HUES64 (cell line): ENCODE measurements at regions not wholly inside any gene's neighbourhood (a gene's known extent, or its start where the extent isn't known, plus 50 kb on each side); places are given as distances from the start of the nearest gene placed in this dataset.
"Not testable (repeated sequence)": the region's sequence is repeated elsewhere in the genome, so short reads cannot be mapped to it uniquely, and the experiment has no call there.

ENCODE experiments used
- H3K27ac ChIP-seq: 2 replicates; pipeline ENCODE4 v1.7.0; 2013; ENCODE audit warnings: low read depth, low read length, inconsistent platforms
- H3K27me3 ChIP-seq: 2 replicates; pipeline ENCODE4 v1.6.1; 2013; ENCODE audit warnings: mild to moderate bottlenecking, low read length; ENCODE audit not compliant: insufficient read depth
- H3K36me3 ChIP-seq: 2 replicates; pipeline ENCODE4 v1.6.1; 2013; ENCODE audit warnings: mild to moderate bottlenecking, low read length; ENCODE audit not compliant: insufficient read depth
- H3K4me1 ChIP-seq: 2 replicates; pipeline ENCODE4 v1.6.1; 2013; ENCODE audit warnings: mild to moderate bottlenecking, low read length, moderate library complexity; ENCODE audit not compliant: insufficient read depth
- H3K4me3 ChIP-seq: 2 replicates; pipeline ENCODE4 v1.5.1; 2013; ENCODE audit warnings: mild to moderate bottlenecking, low read length, moderate library complexity
- H3K9ac ChIP-seq: 2 replicates; pipeline ENCODE4 v1.6.1; 2013; ENCODE audit warnings: mild to moderate bottlenecking, low read depth, low read length
- H3K9me3 ChIP-seq: 2 replicates; pipeline ENCODE4 v1.6.1; 2013; ENCODE audit warnings: low read depth, low read length; ENCODE audit not compliant: insufficient read depth
- WGBS: fragments of 150-250, 120-280 bp; methylation state at CpG from one replicate; pipeline ENCODE4 v1.1.7; 2013; ENCODE audit warnings: missing lambda C conversion rate; 5-methylcytosine and 5-hydroxymethylcytosine counted together

DNA sequence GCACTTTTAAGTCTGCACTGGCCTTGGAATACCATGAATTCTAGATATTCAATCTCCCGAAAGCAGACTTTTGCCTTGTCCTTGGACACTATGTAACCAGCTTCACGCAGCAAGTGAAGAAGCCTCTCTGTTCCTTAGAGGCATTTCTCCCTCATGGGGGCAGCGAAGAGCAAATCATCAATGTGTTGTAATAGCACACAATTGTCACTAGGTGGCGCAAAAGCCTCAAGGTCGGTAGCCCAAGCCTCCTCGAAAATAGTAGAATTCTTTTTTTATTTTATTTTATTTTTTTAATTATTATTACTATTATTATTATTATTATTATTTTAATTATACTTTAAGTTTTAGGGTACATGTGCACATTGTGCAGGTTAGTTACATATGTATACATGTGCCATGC lies 100.8 kb downstream of the ALG10 start:
- not testable (repeated sequence) for H3K27me3 ChIP-seq, H3K9ac ChIP-seq, H3K4me3 ChIP-seq, H3K36me3 ChIP-seq, H3K27ac ChIP-seq, H3K4me1 ChIP-seq
- 26% methylated on average over 4 of the region's 6 CpGs for WGBS
- H3K9me3 ChIP-seq, result peaks cover 81% of the 10 kb centered on the region

DNA sequence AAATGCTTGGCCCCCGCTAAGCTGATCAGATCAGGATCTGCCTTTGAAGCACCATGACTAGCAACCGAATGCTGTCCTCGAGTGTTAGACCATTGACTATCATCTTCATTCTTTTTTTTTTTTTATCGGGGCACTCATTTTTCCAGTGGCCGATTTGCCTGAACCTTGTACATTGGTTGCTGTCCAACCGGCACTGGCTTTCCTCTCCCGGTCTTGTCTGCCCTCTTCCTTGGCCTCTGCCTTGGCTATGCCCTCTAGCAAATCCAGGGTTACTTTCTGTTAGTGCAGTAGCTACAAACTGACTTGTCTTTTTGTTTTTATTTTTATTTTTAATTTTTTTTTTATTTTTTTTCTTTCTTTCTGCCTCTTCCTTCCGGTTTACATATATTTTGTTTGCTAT lies 102.3 kb downstream of the ALG10 start:
- WGBS, result 88% methylated on average over 7 of the region's 8 CpGs
- H3K4me1 ChIP-seq, result no peaks in the 10 kb centered on the region
- no peak overlapping the region for H3K4me3 ChIP-seq
- H3K36me3 ChIP-seq, result no peaks in the 10 kb centered on the region
- no peak overlapping the region for H3K9ac ChIP-seq
- H3K27me3 ChIP-seq, result no peaks in the 10 kb centered on the region
- no peak overlapping the region for H3K27ac ChIP-seq
- peaks cover 84% of the 10 kb centered on the region for H3K9me3 ChIP-seq

DNA sequence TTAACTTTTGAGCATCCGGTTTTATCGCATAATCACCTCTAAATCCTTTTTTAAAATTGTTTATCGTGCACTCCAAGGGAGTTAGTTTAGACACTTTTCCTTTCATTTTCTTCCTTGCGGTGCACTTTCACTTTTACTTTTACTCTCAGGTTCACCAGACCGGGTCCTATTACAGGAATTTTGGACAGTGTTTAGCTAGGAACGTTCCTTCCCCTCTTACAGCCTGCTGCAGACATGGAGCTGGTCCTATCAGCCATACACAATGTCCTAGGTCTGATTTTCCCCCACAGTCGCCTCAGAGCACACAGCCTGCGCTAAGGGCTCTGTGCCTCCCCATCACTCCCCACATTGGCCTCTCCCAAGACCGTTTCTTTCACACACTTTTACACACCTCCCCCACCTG lies 103.9 kb downstream of the ALG10 start:
- Histone ChIP-seq H3K9me3 (peaks cover 79% of the 10 kb centered on the region), H3K27me3 (no peaks in the 10 kb centered on the region), H3K4me1 (no peaks in the 10 kb centered on the region), H3K9ac (no peak overlapping the region), H3K27ac (no peak overlapping the region), H3K4me3 (no peak overlapping the region), H3K36me3 (no peaks in the 10 kb centered on the region)
- 79% methylated on average over 9 of the region's 9 CpGs for WGBS

DNA sequence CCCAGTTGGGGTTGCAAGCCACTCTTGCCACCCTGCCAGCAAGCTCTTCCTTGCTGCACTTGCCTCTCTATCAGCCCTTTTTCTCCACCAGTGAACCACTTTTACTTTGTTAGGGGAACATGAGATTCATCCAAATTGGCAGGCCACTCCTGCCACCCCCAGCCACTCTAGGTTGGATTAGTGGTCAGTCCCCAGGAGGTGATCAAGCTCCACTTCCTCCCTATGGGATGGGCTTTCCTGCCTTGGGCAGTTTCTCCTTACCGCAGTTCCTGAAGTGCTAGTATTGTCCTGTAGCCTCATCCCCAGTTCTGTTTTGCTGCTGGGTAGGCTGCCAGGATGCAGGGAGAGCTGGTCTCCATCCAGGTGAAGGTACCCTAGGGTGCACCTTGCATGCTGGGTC lies 104.5 kb downstream of the ALG10 start:
- Histone ChIP-seq H3K9ac (no peak overlapping the region), H3K4me1 (no peaks in the 10 kb centered on the region), H3K36me3 (no peaks in the 10 kb centered on the region), H3K27ac (no peak overlapping the region), H3K9me3 (peaks cover 79% of the 10 kb centered on the region), H3K4me3 (no peak overlapping the region), H3K27me3 (no peaks in the 10 kb centered on the region)
- 100% methylated on average over 1 of the region's 1 CpG for WGBS

DNA sequence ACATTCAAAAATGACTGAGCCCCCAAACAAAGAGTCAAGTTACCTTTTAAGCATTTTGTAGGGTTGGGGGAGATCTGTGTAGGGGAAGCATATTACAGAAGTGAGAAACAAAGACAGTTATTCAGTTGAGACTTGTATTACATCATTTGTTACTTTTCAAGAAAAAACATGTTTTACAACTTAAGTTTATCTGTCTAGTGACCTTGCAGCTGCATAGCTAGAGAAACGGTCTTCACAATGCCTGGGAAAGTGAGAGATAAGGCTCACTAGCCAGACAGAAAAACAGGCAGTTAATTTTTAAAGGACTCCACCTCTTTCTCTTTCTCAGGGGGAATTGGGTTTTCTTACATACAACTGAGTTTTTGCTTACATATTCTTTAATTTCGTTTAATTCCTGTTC lies 105.1 kb downstream of the ALG10 start:
- H3K27me3 ChIP-seq, H3K4me1 ChIP-seq, H3K9ac ChIP-seq, H3K27ac ChIP-seq, H3K4me3 ChIP-seq, H3K36me3 ChIP-seq: not testable (repeated sequence)
- 60% methylated on average over 1 of the region's 2 CpGs for WGBS
- H3K9me3 ChIP-seq, result peaks cover 79% of the 10 kb centered on the region

DNA sequence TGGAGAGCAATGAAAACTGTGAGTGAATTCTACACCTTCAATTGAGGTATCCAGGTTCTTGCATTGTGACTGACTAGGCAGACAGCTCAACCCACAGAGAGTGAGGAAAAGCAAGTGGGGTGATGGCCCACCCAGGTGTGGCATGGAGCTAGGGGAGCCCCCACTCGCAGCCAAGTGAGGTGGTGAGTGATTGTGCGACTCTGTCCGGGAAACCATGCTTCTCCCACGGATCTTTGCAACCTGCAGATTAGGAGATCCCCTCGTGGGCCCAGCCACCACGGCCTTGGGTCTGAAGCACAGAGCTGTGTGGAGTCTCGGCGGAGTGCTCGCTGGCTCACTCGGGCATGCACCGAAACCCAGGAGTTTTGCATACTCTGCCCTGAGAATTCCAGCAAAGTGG lies 120.1 kb downstream of the ALG10 start:
- Histone ChIP-seq H3K9me3 (peaks cover 50% of the 10 kb centered on the region), H3K27ac (no peak overlapping the region)

DNA sequence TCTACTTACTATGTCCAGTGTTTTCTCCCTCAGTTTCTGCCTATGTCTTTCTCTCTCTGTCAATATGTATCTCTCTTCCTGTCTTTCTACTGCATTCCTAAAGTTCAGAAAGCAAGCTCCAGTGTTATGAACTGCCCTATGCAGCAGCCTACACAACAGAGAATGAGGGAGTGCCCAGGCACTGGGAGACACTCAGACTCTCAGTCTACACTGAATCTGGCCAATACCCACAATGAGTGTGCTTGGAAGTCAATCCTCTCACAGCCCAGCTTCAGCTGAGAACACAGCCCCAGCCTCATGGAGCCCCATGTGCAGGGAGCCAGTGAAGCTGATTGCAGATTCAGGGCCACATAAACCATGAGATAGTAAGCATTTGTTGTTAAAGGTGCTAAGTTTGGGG lies 128.7 kb downstream of the ALG10 start:
- no peaks in the 10 kb centered on the region for H3K36me3 ChIP-seq
- no peak overlapping the region for H3K4me3 ChIP-seq
- H3K9me3 ChIP-seq, result peaks cover 92% of the 10 kb centered on the region
- no peak overlapping the region for H3K9ac ChIP-seq
- H3K4me1 ChIP-seq, result no peaks in the 10 kb centered on the region
- H3K27me3 ChIP-seq, result no peaks in the 10 kb centered on the region
- no peak overlapping the region for H3K27ac ChIP-seq

More for the DNA sequence above, 120.1 kb downstream of the ALG10 start:
- H3K4me1 ChIP-seq, result no peaks in the 10 kb centered on the region
- H3K27me3 ChIP-seq, result no peaks in the 10 kb centered on the region
- H3K4me3 ChIP-seq, result no peak overlapping the region
- no peak overlapping the region for H3K9ac ChIP-seq
- no peaks in the 10 kb centered on the region for H3K36me3 ChIP-seq
- WGBS, result 85% methylated on average over 11 of the region's 11 CpGs

DNA sequence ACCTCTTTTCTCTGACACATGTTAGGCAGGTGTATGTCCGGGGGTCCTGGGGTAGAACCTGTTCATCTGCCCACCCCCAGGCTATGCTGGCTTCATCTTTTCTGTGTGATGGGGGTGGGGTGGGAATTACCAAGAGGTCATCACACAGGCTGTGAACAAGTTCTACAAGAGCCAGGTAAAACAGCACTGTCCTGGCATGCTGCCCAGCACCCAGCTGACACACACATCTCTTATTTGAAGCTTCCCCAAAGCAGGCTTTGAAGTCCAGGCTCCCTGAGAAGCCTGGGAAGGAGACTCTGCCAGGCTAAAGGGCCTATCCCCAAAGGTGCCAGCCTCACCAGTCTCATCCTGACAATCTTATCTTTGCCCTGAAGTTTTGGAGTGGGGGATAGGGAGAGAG lies 141.1 kb downstream of the ALG10 start:
- Histone ChIP-seq H3K27me3 (no peaks in the 10 kb centered on the region), H3K27ac (no peak overlapping the region), H3K9me3 (peaks cover 90% of the 10 kb centered on the region), H3K9ac (no peak overlapping the region), H3K36me3 (no peaks in the 10 kb centered on the region), H3K4me3 (no peak overlapping the region), H3K4me1 (no peaks in the 10 kb centered on the region)
- no CpG with 5 or more reads among the region's 1 CpG for WGBS

DNA sequence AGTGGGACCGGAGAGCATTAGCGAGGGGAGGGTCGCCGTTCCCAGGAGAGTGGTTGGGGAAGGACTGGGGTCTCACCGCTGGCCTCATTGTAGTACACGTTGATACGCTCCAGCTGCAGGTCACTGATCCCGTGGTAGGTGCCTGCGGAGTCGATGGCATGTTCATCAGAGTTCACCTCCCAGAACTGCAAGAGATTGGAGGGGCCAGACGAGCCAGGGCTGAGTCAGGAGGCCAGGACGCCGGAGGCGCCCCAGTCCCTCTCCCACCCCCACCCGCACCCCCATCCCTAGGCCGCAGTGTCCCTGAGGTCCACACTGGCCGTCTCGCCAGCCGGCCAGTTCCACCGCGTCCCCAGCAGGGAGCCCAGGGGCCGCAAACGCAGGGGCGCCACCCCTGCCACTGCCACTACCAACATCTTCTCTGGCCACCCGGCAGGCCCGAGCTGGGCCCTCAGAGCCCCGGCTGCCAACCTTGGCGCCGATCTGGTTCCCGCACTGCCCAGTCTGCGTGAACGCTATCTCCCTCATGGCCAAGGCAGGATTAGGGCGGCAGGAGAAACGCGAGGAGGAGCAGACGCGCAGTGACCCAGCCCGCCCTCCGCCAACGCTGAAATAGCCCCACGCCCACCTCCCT lies 144.2 kb downstream of the ALG10 start:
- Histone ChIP-seq H3K27me3 (no peaks in the 10 kb centered on the region), H3K36me3 (no peaks in the 10 kb centered on the region), H3K27ac (no peak overlapping the region), H3K9ac (no peak overlapping the region), H3K4me1 (no peaks in the 10 kb centered on the region), H3K4me3 (no peak overlapping the region), H3K9me3 (peaks cover 83% of the 10 kb centered on the region)
- 94% methylated on average over 41 of the region's 41 CpGs for WGBS

DNA sequence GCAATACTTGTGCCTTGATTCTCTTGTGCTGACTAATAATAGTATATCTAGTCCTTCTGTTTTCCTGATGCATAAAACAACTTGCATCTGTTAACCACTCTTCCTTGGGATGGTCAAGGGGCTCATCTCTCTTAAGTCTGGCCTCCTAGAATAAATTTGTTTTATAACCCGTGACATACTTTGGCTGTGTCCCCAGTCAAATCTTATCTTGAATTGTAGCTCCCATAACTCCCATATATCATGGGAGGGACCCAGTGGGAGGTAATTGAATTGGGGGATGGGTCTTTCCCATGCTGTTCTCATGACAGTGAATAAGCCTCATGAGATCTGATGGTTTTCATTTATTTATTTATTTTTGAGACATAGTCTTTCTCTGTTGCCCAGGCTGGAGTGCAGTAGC lies 146.2 kb downstream of the ALG10 start:
- not testable (repeated sequence) for H3K9ac ChIP-seq, H3K27me3 ChIP-seq, H3K27ac ChIP-seq, H3K4me3 ChIP-seq, H3K36me3 ChIP-seq, H3K4me1 ChIP-seq
- 90% methylated on average over 1 of the region's 1 CpG for WGBS
- peaks cover 81% of the 10 kb centered on the region for H3K9me3 ChIP-seq

DNA sequence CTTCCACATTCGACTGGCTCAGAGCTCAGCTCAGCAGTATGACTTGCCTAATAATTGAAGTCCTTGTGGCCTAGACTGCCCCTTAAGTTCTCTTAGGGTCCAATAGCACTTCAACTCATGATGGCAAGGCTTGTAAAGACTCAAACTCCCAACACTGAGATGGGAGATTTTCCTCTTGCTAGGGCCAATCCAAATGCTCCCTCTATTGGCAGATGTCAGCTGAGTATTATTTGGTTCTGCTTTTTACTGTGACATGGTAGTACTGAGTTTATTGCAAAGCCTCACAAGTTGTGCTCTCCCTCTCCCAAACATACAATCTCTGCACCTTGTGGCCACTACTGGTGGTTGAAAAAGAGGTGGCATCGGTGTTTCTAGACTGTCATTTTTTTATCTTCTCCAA lies 164.2 kb downstream of the ALG10 start:
- no peaks in the 10 kb centered on the region for H3K4me1 ChIP-seq
- no peaks in the 10 kb centered on the region for H3K36me3 ChIP-seq
- no peak overlapping the region for H3K4me3 ChIP-seq
- 88% methylated on average over 2 of the region's 2 CpGs for WGBS
- no peak overlapping the region for H3K27ac ChIP-seq
- peaks cover 91% of the 10 kb centered on the region for H3K9me3 ChIP-seq
- no peaks in the 10 kb centered on the region for H3K27me3 ChIP-seq
- H3K9ac ChIP-seq, result no peak overlapping the region

DNA sequence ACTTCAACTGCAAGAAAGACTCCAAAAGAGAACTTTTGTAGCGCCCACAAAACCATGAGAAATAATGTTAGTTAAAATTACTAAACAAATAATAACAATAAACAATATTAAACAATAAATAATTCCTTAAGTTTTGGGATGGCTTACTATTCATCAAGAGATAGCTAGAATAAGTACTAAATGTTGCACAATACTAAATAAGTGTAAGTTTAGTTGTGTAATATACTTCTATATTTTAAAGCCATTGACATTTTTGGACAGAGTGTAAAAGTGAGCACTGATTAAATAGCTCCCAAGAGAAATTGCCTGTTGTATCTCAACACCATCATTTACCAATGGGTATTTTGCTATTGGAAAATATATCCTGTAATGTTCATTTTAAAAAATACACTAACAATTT lies 166.7 kb downstream of the ALG10 start:
- H3K27ac ChIP-seq, result no peak overlapping the region
- H3K27me3 ChIP-seq, result no peaks in the 10 kb centered on the region
- peaks cover 89% of the 10 kb centered on the region for H3K9me3 ChIP-seq
- no peaks in the 10 kb centered on the region for H3K36me3 ChIP-seq
- no peaks in the 10 kb centered on the region for H3K4me1 ChIP-seq
- no peak overlapping the region for H3K9ac ChIP-seq
- H3K4me3 ChIP-seq, result no peak overlapping the region
- WGBS, result no CpG with 5 or more reads among the region's 1 CpG
